ENCODE measurements at regions not wholly inside any gene's neighbourhood (a gene's known extent, or its start where the extent isn't known, plus 50 kb on each side); places are given as distances from the start of the nearest gene placed in this dataset.
A peak's percentile ranks its signal among the peaks of the same experiment; 100 is the strongest.

- no peak for DNase-seq
These were observed 100.9 kb upstream of the ROPN1 start for GRCh38 chr3:124092811-124093210.

DNA sequence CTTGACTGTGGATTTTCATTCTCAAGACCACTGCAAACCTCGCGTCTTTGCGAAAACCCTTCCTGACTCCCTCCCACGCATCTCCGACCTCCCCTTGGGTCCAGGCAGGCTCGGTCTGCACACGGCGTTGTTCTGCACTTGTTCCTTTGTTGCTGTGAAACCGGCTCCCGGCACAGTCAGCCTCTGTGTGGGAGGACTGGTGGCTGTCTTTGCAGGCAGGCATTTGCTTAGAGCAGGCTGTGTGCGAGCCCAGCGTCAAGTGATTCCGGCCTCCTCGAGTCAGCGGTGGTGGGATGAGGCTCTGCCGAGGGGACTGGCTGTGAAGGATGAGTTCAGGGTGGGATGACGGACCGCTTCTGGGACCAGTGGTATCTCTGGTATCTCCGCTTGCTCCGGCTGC is 102.6 kb upstream of the ROPN1 start:
- DNase-seq = no peak

GRCh38 chr3:124097362-124098131 is 105.6 kb upstream of the ROPN1 start:
- peak; percentile 11 for DNase-seq

DNA sequence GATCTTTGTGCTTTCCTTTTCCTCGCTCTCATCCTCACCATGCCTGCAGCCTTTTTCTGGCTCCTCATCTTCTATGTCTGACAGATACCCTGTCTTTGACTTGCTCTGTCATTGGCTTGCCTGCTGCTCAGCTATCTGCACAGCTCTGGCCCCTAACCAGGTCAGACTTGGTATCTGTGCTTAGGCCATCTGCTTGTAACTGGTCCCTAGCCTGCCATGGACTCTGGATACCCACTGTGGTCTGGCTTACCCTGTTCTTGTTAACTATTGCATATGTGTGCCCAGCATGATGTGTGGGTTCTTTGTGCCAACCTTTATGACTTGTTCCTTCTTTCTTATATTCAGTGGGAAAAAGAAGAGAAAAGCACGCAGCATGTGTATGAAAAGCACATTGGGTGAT is 109.7 kb upstream of the ROPN1 start:
- DNase-seq = no peak

GRCh38 chr3:124107104-124107890 is 115.4 kb upstream of the ROPN1 start:
- DNase-seq = no peak

DNA sequence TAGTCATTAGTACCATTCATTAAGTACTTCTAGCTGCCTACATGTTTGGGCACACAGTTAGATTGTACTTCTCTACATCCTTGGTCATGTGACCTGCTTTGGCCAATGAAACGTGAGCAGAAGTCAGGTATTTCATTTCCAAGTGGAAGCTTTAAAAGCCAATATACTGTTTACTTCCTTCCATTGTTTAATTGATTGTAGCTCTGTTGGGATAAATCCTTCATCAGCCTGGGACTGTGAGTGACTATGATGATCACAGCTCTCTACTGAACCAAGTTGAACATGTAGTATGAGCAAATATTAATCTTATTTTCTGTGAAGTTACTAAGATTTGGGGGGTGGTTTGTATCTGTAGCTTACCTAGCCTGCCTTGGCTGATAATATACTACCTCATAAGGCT is 116.5 kb upstream of the ROPN1 start:
- no peak for DNase-seq

GRCh38 chr3:124113485-124113884 is 121.6 kb upstream of the ROPN1 start:
- no peak for DNase-seq

- no peak for DNase-seq
These were observed 123.4 kb upstream of the ROPN1 start for GRCh38 chr3:124115279-124115678.

DNA sequence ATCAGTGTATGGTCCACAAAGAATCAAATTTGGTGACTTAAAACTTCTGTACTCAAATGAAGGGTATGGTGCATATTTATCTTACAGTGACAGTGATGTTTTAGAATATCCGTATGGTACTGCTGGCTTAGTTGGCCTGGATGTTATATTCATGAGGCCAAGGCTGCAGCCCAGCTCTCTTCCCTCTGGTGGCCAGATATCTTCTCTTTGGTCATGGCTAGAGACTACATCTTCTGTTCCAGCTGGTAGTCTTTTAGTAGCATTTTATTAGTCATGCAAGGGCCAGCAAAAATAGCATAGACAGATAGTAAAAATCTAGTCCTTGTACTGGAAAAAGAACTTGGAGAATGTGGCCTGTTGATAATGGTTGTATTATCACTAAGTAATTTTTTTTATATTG is 124.0 kb upstream of the ROPN1 start:
- no peak for DNase-seq

DNA sequence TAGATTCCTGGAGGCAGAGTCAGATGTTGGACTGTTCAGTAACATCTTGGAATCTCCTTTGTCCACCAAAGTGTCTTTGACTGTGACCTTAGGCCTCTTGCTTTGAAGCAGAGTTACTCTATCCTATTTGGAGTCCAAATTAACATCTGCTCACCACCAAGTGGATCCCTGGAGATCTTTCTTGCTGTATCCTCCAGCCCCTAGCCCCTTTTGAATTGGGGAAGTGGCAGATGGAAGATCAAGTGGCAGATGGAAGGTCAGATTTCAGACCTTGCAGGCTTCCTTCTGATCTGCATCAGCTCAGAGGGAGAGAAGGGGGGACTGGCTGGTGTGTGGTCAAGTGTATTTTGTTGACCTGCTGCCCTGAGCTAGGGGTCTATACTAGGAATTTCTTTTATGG is 125.0 kb upstream of the ROPN1 start:
- no peak for DNase-seq

- no peak for DNase-seq
These were observed 125.6 kb upstream of the ROPN1 start for GRCh38 chr3:124117486-124117885.

- no peak for DNase-seq
These were observed 126.5 kb upstream of the ROPN1 start for GRCh38 chr3:124118397-124118796.

- no peak for DNase-seq
These were observed 127.3 kb upstream of the ROPN1 start for GRCh38 chr3:124119056-124119716.

GRCh38 chr3:124121379-124122312 is 129.7 kb upstream of the ROPN1 start:
- DNase-seq = no peak

DNA sequence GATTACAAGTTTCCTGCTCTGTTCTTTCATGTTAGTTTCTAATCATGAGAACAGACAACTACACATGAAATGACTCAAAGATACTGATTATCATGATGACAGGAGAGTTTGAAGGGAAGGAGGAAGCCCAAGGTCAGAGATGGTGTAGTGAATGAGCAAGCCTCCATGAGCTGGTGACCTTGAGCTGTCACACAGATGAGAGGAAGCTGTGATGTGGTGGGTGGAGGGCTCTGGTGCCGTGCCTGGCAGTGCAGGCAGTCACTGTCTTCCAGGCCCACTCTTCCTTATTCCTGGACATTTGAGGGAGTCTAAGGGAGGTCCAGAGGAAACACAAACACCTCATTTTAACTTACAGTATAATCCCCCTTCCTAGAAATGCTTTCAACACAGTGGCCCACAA is 133.4 kb upstream of the ROPN1 start:
- DNase-seq = no peak

DNA sequence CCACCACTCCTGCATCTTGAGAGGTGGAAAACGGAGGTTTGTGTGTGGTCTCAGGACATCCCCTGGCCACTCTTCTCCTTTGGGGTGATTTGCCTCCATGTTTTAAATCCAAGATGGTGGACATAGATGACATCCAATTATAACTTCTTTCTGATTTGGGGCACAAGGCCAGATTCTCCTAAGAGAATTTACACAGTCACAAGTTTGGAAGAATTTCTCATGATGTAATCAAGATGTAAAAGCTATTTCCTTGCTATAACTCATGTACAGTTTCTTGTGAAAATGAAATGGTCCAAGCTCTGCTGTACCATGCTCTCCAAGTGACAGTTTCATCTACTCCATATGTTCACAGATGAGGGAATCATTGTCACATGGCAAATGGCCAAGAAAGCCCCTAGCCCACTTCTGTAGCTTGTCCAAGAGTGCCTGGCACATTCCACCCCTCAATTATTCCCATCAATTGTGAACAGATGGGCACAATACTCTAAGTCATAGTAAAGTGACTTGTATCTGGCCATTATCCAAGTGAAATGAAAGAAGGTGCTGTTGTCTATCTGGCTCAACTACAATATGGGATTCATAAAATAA is 134.6 kb upstream of the ROPN1 start:
- peak; percentile 30 for DNase-seq

GRCh38 chr3:124131158-124131557 is 139.2 kb upstream of the ROPN1 start:
- DNase-seq = no peak

DNA sequence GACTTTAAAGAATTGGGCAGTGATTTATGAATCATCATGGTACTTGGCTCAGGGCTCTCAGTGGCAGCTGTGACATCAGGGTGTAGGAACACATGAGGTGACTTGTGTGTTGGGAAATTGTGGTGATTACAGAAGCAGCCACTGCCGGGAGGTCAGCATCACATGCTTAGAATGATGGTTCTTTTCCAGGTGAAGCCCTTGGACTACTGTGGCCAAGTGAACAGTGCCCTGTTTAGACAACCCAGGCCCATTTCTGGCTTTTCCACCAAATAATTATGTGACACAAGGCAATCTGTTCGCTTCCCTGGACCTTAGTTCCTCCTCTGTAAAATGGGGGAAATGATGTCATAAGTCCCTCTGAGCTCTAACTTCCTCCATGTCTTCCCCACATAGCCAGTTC is 139.7 kb upstream of the ROPN1 start:
- DNase-seq = no peak

DNA sequence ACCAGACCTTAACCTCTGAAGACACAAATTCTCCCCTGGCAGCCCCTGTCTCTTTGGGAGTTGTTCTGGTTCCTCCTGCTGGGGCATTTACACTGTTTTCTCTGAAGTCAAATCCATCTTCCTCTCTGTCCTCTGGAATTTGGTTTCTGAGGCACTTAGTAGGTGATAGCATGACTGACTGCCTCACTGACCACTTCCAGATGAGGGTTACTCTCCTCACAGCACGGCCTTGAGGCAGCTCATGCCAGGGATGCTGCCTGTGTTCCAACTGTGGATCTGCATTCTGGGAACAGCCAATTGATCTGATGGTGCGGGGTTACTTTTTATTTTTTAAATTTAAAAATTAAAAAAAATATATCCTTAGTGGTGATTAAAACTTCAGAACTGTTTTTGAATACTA is 140.9 kb upstream of the ROPN1 start:
- no peak for DNase-seq

GRCh38 chr3:124133366-124133940 is 141.5 kb upstream of the ROPN1 start:
- DNase-seq = no peak

DNA sequence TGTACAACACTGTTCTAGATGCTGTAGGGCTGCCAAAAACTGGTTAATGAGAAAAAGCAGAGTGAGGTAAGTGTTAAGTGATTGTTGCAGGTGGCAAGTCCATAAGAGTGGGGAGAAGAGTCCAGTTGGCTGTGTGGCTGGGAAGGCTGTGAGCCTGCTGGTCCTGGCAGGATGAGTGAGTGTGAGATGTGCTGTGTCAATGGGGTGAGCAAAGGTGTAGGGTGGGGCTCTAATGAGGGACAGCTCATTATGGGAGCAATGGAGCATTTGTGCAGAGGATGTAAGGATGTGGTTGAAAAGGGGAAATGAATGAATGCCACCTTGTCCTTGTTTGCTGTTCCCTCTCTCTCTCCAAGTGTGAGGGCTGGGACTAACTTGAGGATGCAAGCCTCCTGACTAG is 145.3 kb upstream of the ROPN1 start:
- no peak for DNase-seq

DNA sequence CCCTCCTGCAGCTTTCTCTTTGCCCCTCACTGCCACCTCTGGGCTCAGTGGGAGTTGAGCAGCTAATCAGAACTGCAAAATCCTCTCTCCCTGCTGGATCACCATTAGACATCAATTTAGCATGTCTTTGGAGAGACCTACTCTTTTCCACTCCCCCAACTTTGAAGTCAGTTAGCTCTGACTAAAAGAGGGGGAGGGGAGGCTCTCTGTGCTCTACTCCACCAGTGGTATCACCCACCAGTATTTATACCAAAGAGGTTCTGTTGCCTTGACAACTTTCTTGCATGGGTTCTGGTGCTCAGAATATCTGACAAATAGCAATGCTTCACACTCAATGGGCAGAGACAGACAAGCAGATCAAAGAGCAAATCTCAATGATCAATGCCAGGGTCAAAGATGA is 146.2 kb upstream of the ROPN1 start:
- no peak for DNase-seq

Measured in NCI-H2081 treated with DMSO at 0.1 percent for 48 hours (cell line).